GM21825 (cell line): ENCODE measurements at regions not wholly inside any gene's neighbourhood (a gene's known extent, or its start where the extent isn't known, plus 50 kb on each side); places are given as distances from the start of the nearest gene placed in this dataset.
"Not testable (repeated sequence)": the region's sequence is repeated elsewhere in the genome, so short reads cannot be mapped to it uniquely, and the experiment has no call there.

ENCODE experiments used
- ATAC-seq: cut with Tn5 transposase; IDR thresholded peaks from one replicate; pipeline ENCODE4 v1.9.1; 2021; ENCODE audit warnings: mild to moderate bottlenecking, moderate library complexity; ENCODE audit not compliant: unreplicated experiment

DNA sequence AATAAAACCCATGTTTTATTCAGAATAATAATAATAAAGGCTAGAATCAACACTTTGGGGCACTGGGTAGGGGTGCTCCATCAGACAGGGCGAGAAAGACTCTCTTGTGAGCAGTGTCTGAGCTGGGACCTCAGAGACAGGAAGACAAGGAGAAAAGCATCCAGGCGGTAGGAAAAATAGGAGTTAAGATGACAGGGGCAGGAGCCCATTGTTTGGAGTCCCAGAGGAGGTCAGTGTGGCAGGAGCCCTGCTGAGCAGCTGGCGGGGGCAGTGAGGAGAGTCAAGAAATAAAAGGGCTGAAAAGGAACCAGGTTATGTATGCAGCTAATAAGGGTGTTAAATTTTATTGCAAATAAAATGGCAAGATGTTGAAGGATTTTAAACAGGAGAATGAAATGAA is 457.4 kb downstream of the FBXO15 start:
- no peak for ATAC-seq

- ATAC-seq = peak; percentile 89
Observed at GRCh38 chr18:73688851-73689711, 458.6 kb downstream of the FBXO15 start.

GRCh38 chr18:73688161-73688560 is 459.5 kb downstream of the FBXO15 start:
- ATAC-seq = no peak

DNA sequence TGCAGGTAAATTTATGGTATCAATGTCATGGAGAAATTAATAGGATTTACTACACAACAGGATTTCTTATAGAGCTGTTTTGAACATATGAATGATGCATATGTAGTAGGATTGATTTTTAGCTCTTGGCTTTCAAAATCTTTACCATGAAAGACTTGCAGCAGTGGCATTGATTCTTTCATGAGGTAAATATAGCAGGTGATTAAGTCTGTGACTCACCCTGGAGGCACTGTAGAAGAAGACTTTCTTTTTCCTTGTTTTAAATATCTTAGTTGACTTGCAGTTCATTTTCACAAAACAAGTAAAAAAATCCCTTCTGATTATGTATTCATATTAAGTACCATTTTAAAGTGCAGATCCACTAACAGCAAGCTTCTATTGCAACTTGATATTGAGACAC is 463.0 kb downstream of the FBXO15 start:
- ATAC-seq = no peak

DNA sequence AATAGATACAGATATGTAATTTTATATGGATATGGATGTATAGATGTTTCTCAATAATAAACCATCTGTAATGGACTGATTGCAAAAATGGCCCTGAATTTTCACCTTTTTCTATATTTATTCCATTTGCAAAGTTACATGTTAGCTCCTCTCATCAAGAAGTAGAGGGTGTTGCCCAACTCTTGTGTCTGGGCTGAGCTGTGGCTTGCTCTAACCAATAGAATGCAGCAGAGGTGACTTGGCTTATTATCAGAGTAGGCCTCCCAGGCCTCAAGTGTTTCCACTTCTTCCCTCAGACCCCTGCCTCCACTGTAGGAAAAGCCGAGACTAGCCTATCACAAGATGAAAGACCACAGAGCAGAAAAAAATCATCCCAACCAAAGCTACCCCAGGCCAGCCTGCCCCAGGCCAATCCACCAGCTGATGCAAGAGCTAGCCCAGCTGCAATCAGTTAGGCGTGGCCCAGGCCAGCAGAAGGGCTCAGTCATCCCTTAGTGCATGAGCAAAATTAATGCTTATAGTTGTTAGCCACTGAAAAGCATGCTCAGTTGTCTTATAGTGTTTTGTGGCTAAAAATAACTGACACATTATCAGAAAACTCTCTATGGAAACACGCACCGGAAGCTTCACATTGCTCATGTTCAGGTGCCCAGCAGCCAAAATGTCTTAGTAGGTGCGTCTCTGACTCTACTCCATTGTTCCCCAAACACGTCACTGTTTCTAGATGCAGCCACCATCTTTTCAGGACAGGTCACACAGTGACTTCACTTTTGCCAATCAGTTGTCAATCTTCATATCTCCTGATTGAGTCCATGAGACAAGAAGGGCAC is 464.0 kb downstream of the FBXO15 start:
- ATAC-seq = no peak

- ATAC-seq = no peak
Observed at GRCh38 chr18:73681912-73682311, 465.7 kb downstream of the FBXO15 start.

- ATAC-seq = no peak
Observed at GRCh38 chr18:73681398-73681797, 466.2 kb downstream of the FBXO15 start.

DNA sequence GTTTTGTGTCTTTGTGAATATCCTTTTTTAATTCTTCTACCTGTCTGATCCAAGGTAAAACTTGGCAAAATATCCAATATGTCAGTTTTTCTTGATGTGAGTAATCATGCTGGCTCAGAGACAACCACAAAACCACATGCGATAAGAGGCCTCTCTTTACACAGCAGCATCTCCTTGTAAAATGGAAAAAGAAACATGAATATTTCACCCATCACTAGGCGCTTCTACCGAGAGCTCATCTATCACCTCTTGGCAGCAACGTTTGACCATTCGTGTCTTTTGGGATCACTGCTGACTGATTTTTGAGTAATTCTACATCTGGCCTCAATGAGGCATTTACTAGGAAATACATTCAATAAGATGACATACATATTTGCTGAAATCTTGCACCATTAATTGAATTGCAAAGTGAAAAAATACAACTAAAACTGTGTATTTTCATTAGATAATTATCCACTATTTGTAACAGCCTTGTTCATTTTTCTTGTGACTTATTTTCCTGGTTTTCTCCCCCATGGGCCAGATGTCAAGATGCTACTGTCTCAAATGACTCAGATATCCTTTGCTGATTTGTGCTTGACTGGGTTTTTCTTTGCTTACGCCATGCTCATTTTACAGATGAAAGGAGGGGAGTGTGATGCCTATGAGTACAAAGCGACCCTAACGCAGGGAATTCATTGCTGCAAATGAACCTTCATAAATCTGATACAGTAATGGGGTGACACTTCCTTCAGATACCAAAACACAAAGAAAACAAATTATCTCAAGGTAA is 467.5 kb downstream of the FBXO15 start:
- ATAC-seq = no peak

DNA sequence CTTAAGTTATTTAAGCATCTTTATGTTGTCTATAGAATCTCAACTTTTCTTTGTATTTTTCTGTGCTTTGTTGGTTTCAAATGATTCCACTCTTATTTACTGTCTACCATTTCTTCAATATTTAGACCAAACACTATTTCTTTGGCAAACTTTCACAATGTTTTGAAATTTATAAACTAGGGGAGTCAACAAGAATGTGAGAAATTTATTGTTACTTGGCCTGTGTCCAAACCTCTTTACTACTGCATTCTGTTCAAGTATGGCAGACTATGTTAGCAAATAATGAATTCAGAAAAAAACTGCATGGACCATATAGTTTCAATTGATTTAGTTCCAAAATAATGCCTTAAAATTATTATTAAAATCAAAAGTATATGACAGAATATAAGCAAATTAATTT is 470.2 kb downstream of the FBXO15 start:
- no peak for ATAC-seq

- ATAC-seq = no peak
Observed at GRCh38 chr18:73674125-73674865, 473.3 kb downstream of the FBXO15 start.

GRCh38 chr18:73671480-73671879 is 476.2 kb downstream of the FBXO15 start:
- ATAC-seq = not testable (repeated sequence)

GRCh38 chr18:73670524-73670923 is 477.1 kb downstream of the FBXO15 start:
- peak; percentile 52 for ATAC-seq

GRCh38 chr18:73670039-73670438 is 477.6 kb downstream of the FBXO15 start:
- ATAC-seq = no peak

GRCh38 chr18:73669297-73669696 is 478.3 kb downstream of the FBXO15 start:
- no peak for ATAC-seq

DNA sequence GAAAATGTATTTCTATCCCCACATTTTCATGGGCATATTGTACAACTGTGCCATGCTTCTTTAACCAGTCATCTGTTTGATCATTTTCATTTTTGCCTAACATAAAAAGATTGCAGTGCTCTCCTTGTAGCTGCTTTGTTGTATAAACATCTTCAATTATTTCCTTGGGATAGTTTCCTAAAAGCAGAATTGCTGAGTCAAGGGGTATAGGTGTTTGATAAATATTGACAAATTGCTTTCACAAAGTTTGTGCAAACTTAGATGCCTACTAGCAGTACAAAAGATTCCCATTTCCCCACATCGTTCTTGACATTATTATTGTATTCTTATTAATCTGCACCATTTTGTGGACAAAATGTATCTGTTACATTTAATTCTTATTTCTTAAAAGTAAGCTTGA is 479.6 kb downstream of the FBXO15 start:
- no peak for ATAC-seq

GRCh38 chr18:73666772-73667171 is 480.9 kb downstream of the FBXO15 start:
- no peak for ATAC-seq

- ATAC-seq = no peak
Observed at GRCh38 chr18:73664896-73665295, 482.7 kb downstream of the FBXO15 start.

DNA sequence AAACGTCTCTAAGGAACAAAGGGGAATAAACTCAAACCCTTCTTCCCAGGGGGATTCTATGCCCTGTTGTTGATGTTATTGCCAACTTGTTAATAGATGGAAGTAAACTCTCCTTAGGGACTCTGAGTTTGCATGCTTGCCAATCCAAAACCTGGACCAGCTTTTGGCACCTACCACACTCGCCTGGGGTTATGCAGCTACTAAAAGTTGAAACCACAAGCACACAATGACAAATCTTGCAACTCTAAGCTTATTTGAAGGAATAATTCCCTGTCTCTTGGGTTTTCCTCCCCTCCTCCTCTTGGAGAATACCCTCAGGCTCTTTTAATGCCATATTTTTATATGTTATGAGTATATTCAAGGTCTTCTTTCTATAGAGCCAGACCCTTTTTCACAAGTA is 484.1 kb downstream of the FBXO15 start:
- ATAC-seq = no peak

- no peak for ATAC-seq
Observed at GRCh38 chr18:73662421-73662820, 485.2 kb downstream of the FBXO15 start.
